C4-2B (cell line): ENCODE measurements at regions not wholly inside any gene's neighbourhood (a gene's known extent, or its start where the extent isn't known, plus 50 kb on each side); places are given as distances from the start of the nearest gene placed in this dataset.

Source experiments
- ZFX ChIP-seq: fragments of 450-650 bp; IDR thresholded peaks from 2 replicates; pipeline ENCODE4 v1.6.1; 2017
- TF ChIP-seq, protein P1 (sequence below): fragments of 450-650 bp; conservative IDR thresholded peaks from 2 replicates; pipeline ENCODE4 v1.5.1; 2017; ENCODE audit warnings: mild to moderate bottlenecking

- TF ChIP-seq, protein P1, sequence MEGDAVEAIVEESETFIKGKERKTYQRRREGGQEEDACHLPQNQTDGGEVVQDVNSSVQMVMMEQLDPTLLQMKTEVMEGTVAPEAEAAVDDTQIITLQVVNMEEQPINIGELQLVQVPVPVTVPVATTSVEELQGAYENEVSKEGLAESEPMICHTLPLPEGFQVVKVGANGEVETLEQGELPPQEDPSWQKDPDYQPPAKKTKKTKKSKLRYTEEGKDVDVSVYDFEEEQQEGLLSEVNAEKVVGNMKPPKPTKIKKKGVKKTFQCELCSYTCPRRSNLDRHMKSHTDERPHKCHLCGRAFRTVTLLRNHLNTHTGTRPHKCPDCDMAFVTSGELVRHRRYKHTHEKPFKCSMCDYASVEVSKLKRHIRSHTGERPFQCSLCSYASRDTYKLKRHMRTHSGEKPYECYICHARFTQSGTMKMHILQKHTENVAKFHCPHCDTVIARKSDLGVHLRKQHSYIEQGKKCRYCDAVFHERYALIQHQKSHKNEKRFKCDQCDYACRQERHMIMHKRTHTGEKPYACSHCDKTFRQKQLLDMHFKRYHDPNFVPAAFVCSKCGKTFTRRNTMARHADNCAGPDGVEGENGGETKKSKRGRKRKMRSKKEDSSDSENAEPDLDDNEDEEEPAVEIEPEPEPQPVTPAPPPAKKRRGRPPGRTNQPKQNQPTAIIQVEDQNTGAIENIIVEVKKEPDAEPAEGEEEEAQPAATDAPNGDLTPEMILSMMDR, result no peak
- no peak for TF ChIP-seq ZFX
These were observed 248.7 kb upstream of the GPR26 start for GRCh38 chr10:123417414-123417813.
